HG02678 (cell line): ENCODE measurements at regions not wholly inside any gene's neighbourhood (a gene's known extent, or its start where the extent isn't known, plus 50 kb on each side); places are given as distances from the start of the nearest gene placed in this dataset.

Experiments
- ATAC-seq: cut with Tn5 transposase; IDR thresholded peaks from one replicate; pipeline ENCODE4 v1.9.1; 2021; ENCODE audit warnings: mild to moderate bottlenecking, moderate library complexity; ENCODE audit not compliant: unreplicated experiment

DNA sequence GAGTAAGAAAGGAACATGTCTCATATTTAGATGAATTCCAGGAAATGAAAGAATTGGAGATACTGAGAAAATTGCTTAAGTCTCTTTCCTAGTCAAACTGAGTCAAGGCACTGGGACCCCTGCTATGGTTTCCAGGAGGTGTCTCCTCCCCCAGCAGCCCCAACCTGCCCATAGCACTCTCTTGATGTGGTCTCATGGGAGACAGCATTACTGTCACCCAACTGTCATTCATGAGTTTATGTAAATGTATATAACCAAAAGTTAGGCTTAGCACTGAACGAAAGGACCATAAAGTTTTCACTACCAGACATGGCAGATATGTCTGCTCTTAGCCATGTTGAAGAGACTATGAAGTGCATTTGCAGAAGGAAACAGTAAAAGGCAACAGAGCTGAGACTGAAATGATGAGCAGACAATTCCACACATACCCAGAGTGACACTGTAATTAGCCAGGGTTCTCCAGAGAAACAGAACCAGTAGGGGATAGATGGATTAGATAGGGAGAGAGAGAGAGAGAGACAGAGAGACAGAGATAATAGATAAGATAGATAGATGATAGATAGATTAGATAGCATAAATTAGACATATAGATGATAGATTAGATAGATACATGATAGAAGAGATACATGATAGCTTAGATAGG is 328.1 kb downstream of the BRD1 start:
- ATAC-seq, result no peak

- ATAC-seq, result no peak
Measured at GRCh38 chr22:49497266-49497665, 330.4 kb downstream of the BRD1 start.

- ATAC-seq, result no peak
Measured at GRCh38 chr22:49494555-49494954, 333.1 kb downstream of the BRD1 start.

DNA sequence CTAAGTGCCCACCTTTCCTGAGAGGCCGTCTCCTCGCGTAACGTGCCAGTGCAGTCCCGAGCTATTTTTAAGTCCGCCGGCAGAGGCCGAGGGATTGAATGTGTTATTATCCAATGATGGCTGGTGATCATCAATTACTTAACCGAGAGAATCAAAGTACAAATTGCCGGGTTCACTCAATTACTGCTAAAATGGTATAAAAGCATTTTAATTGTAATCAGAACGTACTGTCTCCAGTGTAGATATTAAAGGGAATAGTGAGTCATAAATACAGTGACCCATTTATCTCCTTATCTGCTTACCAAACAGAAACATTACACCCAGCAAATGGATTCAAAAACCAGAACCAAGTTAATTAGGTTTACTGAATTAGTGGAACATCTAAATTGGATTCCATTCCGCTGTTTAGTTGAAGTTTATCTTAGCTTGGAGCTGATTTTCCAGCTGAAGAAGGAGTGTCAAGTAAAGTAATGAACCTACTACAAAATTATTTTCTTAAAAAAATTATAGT is 334.9 kb downstream of the BRD1 start:
- ATAC-seq, result no peak

DNA sequence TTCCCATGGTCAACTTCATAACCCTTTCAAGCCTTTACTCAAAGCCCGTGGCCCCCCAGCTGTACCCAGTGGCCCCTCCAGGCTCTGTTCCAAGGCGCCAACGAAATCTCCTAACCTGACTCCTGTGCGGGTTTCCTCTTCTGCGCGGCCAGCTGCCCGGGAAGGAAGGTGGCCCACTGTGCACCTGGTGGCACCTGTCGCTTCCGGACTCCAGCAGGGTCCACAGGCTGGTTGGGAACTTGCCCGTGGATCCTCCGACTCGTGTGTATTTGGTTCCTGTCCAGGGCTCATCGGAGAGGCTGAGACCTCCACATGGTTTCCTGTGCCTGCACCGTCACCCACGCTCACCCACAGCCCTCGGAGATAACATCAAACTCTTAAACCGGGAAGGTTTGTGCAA is 335.4 kb downstream of the BRD1 start:
- no peak for ATAC-seq

- no peak for ATAC-seq
Measured at GRCh38 chr22:49491726-49492125, 335.9 kb downstream of the BRD1 start.

DNA sequence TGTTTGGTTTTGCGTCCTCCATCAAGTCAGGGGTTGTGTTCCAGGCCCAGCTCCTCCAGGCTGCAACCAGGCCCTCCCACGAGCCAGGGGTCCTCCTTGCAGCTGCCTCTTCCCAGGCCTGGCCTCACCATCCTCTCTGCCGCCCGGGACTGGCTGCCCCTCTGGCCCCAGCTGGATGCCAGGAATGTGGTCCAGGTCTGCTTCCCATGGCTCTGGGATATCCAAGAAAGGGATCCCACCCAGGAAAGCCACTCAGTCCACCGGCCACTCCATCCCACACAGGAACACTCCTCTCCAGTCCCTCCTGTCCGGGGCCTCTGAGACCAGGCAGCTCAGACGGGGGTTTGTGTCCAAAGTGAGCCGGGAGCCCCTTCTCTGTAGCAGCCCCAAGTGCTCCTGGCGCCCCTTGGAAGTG is 336.4 kb downstream of the BRD1 start:
- no peak for ATAC-seq

- no peak for ATAC-seq
Measured at GRCh38 chr22:49490692-49491091, 337.0 kb downstream of the BRD1 start.

DNA sequence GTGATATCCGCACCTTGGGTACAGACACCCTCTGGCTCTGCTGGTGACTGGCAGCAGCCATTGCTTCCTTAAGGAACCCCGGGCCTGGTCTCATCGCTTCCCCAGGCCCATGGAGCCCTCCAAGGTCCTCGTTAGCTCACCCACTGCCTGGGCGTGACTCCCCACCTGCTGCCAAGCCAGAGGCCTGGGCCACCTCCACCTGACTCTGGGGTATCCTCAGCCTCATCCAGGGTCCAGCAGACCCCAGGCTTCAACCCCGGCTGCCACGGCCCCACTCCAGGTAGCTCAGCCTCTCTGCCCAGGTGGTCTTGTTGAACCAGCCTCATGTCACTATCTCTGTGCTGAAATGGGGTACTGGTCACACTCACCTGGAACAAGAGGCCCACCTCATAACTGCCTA is 337.9 kb downstream of the BRD1 start:
- ATAC-seq, result no peak

DNA sequence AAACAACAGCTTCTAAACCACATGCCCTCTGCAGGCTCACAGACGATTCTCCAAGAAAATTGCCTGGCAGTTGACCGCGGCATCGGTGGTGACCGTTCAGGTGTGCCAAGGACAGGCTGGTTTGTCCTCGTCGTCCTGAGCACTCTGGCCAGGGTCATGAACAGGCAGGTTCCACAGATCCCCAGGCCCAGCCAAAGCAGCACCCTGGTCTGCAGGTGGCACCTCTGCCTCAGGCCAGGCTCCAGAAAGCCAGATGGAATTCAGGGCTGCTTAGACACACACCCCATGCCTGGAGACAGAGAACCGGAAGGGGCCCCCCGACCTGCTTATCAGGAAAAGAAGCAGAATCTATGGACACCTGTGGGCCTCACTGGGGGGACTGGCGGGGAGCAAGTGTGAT is 338.7 kb downstream of the BRD1 start:
- no peak for ATAC-seq

GRCh38 chr22:49487950-49488349 is 339.7 kb downstream of the BRD1 start:
- no peak for ATAC-seq

- ATAC-seq, result no peak
Measured at GRCh38 chr22:49486225-49486624, 341.4 kb downstream of the BRD1 start.

DNA sequence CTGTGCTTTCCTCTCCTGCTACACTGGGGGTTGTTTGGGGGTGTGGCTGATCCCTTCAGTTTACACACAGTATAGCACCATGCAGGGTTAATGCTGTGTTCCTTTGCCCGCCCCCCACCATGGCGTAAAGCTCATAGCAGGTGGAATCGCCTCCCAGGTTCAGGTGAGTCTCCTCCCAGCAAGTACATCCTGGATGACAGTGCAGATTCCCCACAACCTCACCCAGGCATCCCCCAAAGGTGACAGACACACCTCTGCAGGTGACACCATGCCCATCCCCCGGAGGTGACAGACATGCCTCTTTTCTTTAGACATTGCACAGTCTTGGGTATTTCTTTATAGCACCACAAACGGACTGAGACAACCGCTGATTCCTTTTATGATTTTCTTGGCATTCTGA is 343.7 kb downstream of the BRD1 start:
- ATAC-seq, result no peak

DNA sequence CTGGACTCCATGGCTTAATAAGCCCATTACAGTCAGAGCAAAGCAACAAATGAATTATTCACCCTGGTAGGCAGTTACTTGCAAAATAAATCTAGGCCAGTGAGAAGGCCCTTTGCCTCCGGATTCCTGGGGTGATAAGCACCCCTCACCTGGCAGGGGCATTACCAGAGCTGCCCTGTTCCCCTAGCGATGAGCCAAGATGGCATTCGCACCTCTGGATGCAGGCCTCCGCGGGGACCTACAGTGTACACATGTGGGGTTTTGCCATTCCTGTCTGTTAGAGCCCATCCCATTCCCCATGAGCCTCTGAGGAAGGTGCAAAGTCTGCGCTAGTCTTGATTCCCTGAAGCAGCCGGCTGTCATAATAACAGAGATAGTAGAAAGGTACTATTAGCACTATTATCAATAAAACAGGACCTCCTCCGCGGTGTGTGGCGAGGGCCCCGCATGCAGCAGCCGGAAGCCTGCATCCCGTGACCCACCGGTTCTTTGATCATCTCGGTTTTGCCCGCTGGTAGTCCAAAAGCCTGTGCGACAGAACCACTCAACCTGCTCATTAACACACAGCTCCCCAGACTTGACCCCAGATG is 344.3 kb downstream of the BRD1 start:
- no peak for ATAC-seq

DNA sequence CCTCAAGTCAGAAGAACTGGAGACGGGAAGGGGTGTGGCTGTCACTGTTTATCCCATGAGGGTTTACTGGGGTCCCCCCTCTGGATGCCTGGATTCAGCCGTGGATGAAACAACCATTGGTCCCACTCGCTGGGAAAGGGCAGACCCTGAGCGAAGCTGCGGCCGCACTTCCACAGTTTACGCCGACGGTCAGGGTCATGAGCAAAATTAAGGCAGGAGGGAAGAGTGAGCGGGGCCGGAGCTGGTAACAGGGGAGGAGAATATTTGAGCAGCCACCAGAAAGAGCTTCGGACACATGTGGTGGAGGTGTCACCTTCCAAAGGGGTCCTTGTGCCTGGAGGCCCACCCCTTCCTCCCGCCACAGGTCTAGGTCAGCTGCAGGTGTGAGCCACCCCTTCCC is 344.9 kb downstream of the BRD1 start:
- no peak for ATAC-seq

GRCh38 chr22:49481659-49482399 is 345.8 kb downstream of the BRD1 start:
- ATAC-seq, result no peak

GRCh38 chr22:49480896-49481658 is 346.6 kb downstream of the BRD1 start:
- ATAC-seq, result no peak

- ATAC-seq, result no peak
Measured at GRCh38 chr22:49480331-49480730, 347.3 kb downstream of the BRD1 start.

DNA sequence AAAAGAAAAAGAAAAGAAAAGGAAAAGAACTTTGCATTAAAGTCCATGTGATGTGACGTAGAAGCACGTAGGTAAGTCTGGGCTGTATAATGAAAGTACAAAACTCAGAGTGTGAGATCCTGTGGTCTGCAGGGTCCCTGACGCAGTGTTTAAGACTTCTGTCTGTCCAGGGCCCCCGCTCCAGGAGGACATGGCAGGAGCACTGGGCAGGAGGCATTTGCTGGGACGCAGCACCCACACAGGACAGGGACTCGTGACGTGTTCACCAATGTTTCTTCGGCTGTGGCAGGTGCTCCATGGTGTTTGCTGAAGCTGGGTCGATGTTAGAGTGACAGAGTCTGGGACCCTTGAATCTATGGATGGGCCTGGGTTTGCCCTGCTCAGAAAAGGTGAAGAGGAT is 348.1 kb downstream of the BRD1 start:
- no peak for ATAC-seq

DNA sequence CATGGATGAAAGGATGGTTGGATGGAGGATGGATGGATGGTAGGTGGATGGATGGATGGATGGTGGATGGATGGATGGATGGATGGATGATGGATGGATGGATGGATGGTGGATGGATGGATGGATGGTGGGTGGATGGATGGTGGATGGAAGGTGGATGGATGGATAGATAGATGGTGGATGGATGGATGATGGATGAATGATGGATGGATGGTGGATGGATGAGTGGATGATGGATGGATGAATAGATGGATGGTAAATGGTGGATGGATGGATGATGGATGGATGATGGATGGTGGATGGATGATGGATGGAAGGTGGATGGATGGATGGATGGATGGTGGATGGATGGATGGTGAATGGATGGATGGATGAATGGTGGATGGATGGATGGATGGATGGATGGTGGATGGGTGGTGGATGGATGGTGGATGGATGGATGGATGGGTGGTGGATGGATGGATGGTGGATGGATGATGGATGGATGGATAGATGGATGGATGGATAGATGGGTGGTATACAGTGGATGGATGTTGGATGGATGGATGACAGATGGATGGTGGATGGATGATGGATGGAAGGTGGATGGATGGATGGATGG is 350.8 kb downstream of the BRD1 start:
- ATAC-seq, result no peak

- ATAC-seq, result no peak
Measured at GRCh38 chr22:49476176-49476575, 351.5 kb downstream of the BRD1 start.
